Heart right ventricle (tissue), 16 donors: ENCODE measurements at regions not wholly inside any gene's neighbourhood (a gene's known extent, or its start where the extent isn't known, plus 50 kb on each side); places are given as distances from the start of the nearest gene placed in this dataset.
A peak's percentile ranks its signal among the peaks of the same experiment; 100 is the strongest.
"Not testable (repeated sequence)": the region's sequence is repeated elsewhere in the genome, so short reads cannot be mapped to it uniquely, and the experiment has no call there.

ENCODE experiments used
- ATAC-seq, 8 donors: fragments of 200-7000 bp; cut with Tn5 transposase; one replicate each; pipeline ENCODE4 v1.9.1; 2020; ENCODE audit warnings: mild to moderate bottlenecking in 8 of 8, moderate library complexity in 8 of 8, moderate number of reproducible peaks in 1 of 8
- DNase-seq, 2 donors: peaks; one replicate each; pipeline ENCODE4 v3.0.0-alpha.2; 2020
- H3K27ac ChIP-seq, 10 donors: fragments of 200-600 bp; sonication (generic) in 2 of 10; one replicate each; pipeline versions ENCODE4 v1.5.0 to v1.8.0; 2020 to 2022; ENCODE audit warnings: mild to moderate bottlenecking in 3 of 10
- H3K27me3 ChIP-seq, 7 donors: fragments of 200-600 bp; one replicate each; pipeline ENCODE4 v1.8.0; 2021 to 2022; ENCODE audit warnings: mild to moderate bottlenecking in 2 of 7
- H3K36me3 ChIP-seq, 9 donors: fragments of 200-600 bp; sonication (generic) in 1 of 9; one replicate each; pipeline versions ENCODE4 v1.5.0 to v1.8.0; 2020 to 2022; ENCODE audit warnings: mild to moderate bottlenecking in 2 of 9
- H3K4me1 ChIP-seq, 9 donors: fragments of 200-600 bp; sonication (generic) in 1 of 9; one replicate each; pipeline versions ENCODE4 v1.5.0 to v1.8.0; 2020 to 2022; ENCODE audit warnings: mild to moderate bottlenecking in 4 of 9
- H3K4me3 ChIP-seq, 10 donors: fragments of 200-600 bp; sonication (generic) in 2 of 10; one replicate each; pipeline versions ENCODE4 v1.5.0 to v1.8.0; 2020 to 2022; ENCODE audit warnings: mild to moderate bottlenecking in 7 of 10, moderate library complexity in 2 of 10
- H3K9me3 ChIP-seq, 11 donors: fragments of 200-600 bp in 10 of 11; sonication (generic) in 2 of 11; one replicate each; pipeline versions ENCODE4 v1.5.0 to v1.8.0; 2013 to 2022; ENCODE audit warnings: mild to moderate bottlenecking in 2 of 11, control low read depth in 1 of 11, moderate library complexity in 1 of 11
- CTCF ChIP-seq, 9 donors: fragments of 200-600 bp; sonication (generic) in 2 of 9; IDR thresholded peaks; one replicate each; pipeline versions ENCODE4 v1.5.0 to v1.8.0; 2021 to 2022; ENCODE audit warnings: antibody characterized with exemption in 9 of 9, mild to moderate bottlenecking in 5 of 9, moderate library complexity in 1 of 9
- WGBS, 2 donors: extraction: QIAGEN DNeasy Blood & Tissue Kit; methylation state at CpG; one replicate each; pipeline ENCODE4 v1.1.7; 2013; ENCODE audit warnings: inconsistent platforms in 1 of 2; 5-methylcytosine and 5-hydroxymethylcytosine counted together
- intact Hi-C, 10 donors: fragments of 100-400 bp; cut with DNase I; formaldehyde crosslinking; loops; one replicate each; pipeline versions ENCODE4 v1.11.1 to v1.14.2; 2022
- donor health status: Arrhythmogenic right ventricular cardiomyopathy.
- donor health status: ischemic (EF 13 %, LVEDD 7.1; RV severe dilation, severe dysfunction).
- donor health status: healthy with polysubstance abuse.
- donor health status: DM: no; HTN: yes; CAD: no.
- donor health status: DM: no; HTN: no; CAD: no.
- donor health status: ischemic (EF 25% LVEDD 6.9; RV normal size, moderate dysfunction).
- donor health status: ischemic (EF 25% LVEDD 5.7; RV mildly dilated, moderate dysfunction).
- donor health status: healthy.
- donor health status: DM: yes; HTN: yes; CAD: no.
- donor health status: Ischemic cardiomyopathy.
- donor health status: ischemic (EF 35%, LVEDD 5.7; RV mildly dilated, moderate dysfunction).
- donor health status: nonischemic (EF 11% LVEDD 7.7; RV severe dilation, severe dysfunction).
- donor health status: DM: yes; HTN: yes; CAD: no.
- donor health status: PGD.
- donor health status: ischemic (EF 29% LVEDD 5.4; RV normal size, mild dysfunction).
- donor health status: nonischemic (EF 23%, LVEDD 6.1; RV moderate dilation, normal function).

GRCh38 chr6:156421933-156422332 lies 355.2 kb upstream of the ARID1B start:
- DNase-seq = no peak
- intact Hi-C loops = no loop called here
- no peak for TF ChIP-seq CTCF (IDR thresholded peaks at IDR 0.05)
- no peak overlapping the region for H3K4me3 ChIP-seq
- H3K27me3 ChIP-seq = no peaks in the 10 kb centered on the region
- peaks cover 0 to 3% (median 0%) of the 10 kb centered on the region in 9 donors for H3K4me1 ChIP-seq
- ATAC-seq = no peak
- H3K36me3 ChIP-seq = no peaks in the 10 kb centered on the region
- peaks cover 0 to 29% (median 7%) of the 10 kb centered on the region in 11 donors for H3K9me3 ChIP-seq
- WGBS, 2 donors = 87% methylated on average over 2 of the region's 2 CpGs
- no peak overlapping the region for H3K27ac ChIP-seq

GRCh38 chr6:156421301-156421700 lies 355.9 kb upstream of the ARID1B start:
- H3K36me3 ChIP-seq, H3K27me3 ChIP-seq, intact Hi-C loops, H3K4me1 ChIP-seq, H3K4me3 ChIP-seq, DNase-seq, ATAC-seq: not testable (repeated sequence)
- peaks cover 0 to 29% (median 7%) of the 10 kb centered on the region in 11 donors for H3K9me3 ChIP-seq
- WGBS, 2 donors = 59 to 62% methylated on average over 5 of the region's 5 CpGs
- peak overlapping the region in 7 of 10 donors; percentile 13 to 67 (median 45) for H3K27ac ChIP-seq

GRCh38 chr6:156420172-156420993 lies 356.8 kb upstream of the ARID1B start:
- Histone ChIP-seq H3K4me3 (no peak overlapping the region), H3K4me1 (peaks cover 0 to 3% (median 0%) of the 10 kb centered on the region in 9 donors), H3K36me3 (no peaks in the 10 kb centered on the region), H3K27me3 (no peaks in the 10 kb centered on the region), H3K9me3 (peaks cover 0 to 29% (median 7%) of the 10 kb centered on the region in 11 donors), H3K27ac (peak overlapping the region in 7 of 10 donors; percentile 22 to 67 (median 53))
- ATAC-seq = peak in 7 of 8 donors; percentile 47 to 79 (median 63)
- 68 to 79% methylated on average over 5 of the region's 5 CpGs for WGBS, 2 donors
- intact Hi-C loops = no loop called here
- no peak for DNase-seq
- no peak for TF ChIP-seq CTCF (IDR thresholded peaks at IDR 0.05)

- no peak for TF ChIP-seq CTCF (IDR thresholded peaks at IDR 0.05)
- peak overlapping the region in 2 of 10 donors; percentile 63 to 67 for H3K27ac ChIP-seq
- no peaks in the 10 kb centered on the region for H3K36me3 ChIP-seq
Measured at GRCh38 chr6:156419594-156419993, 357.6 kb upstream of the ARID1B start.

GRCh38 chr6:156418253-156418652 lies 358.9 kb upstream of the ARID1B start:
- H3K9me3 ChIP-seq = peaks cover 0 to 24% (median 7%) of the 10 kb centered on the region in 11 donors
- 81 to 83% methylated on average over 1 of the region's 1 CpG for WGBS, 2 donors

More at GRCh38 chr6:156419594-156419993, 357.6 kb upstream of the ARID1B start:
- Histone ChIP-seq H3K4me3 (no peak overlapping the region), H3K4me1 (peaks cover 0 to 3% (median 0%) of the 10 kb centered on the region in 9 donors), H3K27me3 (no peaks in the 10 kb centered on the region), H3K9me3 (peaks cover 0 to 29% (median 7%) of the 10 kb centered on the region in 11 donors)
- DNase-seq (no peak), ATAC-seq (no peak)
- WGBS, 2 donors = 91 to 95% methylated on average over 2 of the region's 2 CpGs
- intact Hi-C loops = no loop called here

More at GRCh38 chr6:156418253-156418652, 358.9 kb upstream of the ARID1B start:
- ATAC-seq = no peak
- Histone ChIP-seq H3K27me3 (no peaks in the 10 kb centered on the region), H3K36me3 (no peaks in the 10 kb centered on the region), H3K4me3 (no peak overlapping the region), H3K27ac (no peak overlapping the region), H3K4me1 (peaks cover 0 to 3% (median 0%) of the 10 kb centered on the region in 9 donors)
- no peak for DNase-seq
- TF ChIP-seq CTCF (IDR thresholded peaks at IDR 0.05) = no peak
- intact Hi-C loops = no loop called here
